OCI-LY7 (cell line): ENCODE measurements at regions not wholly inside any gene's neighbourhood (a gene's known extent, or its start where the extent isn't known, plus 50 kb on each side); places are given as distances from the start of the nearest gene placed in this dataset.

Experiments used
- EZH2phosphoT487 ChIP-seq: fragments of 200-600 bp; sonication (generic); IDR thresholded peaks from 2 replicates; pipeline ENCODE4 v1.6.1; 2018; ENCODE audit warnings: low read depth, borderline replicate concordance, mild to moderate bottlenecking, mixed run types, antibody characterized with exemption, low read length, moderate library complexity, mixed read lengths
- TF ChIP-seq, protein P1 (sequence below): fragments of 200-600 bp; sonication (generic); conservative IDR thresholded peaks from 2 replicates; pipeline ENCODE4 v1.5.1; 2014; ENCODE audit warnings: mild to moderate bottlenecking, antibody characterized with exemption, low read length, moderate library complexity, mixed read lengths

DNA sequence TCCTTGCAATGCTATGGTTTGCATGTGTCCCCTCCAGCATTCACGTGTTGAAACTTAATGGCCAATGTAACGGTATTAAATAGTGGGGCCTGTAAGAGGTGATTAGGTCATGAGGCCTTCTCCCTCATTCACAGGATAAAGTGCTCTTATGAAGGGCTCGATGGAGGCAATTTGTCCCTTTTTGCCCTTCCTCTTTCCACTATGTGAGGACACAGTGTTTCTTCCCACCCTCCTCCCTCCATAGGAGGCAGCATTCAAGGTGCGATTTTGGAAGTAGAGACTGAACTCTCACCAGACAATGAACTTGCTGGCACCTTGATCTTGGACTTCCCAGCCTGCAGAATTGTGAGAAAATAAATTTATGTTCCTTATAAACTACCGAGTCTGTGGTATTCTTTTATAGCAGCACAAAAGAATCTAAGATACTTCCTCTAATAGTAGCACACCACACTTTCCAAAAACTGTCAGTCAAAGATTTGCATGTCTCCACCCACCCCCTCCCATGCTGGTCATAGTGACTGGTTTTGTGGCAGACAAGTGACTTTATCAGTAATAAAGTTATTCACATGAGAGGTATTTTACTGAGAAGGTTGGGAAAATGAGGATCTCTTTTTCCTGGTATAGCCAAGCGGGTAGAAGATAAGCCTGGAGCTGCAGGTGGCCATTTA is 113.5 kb upstream of the TTC29 start:
- TF ChIP-seq, protein P1, sequence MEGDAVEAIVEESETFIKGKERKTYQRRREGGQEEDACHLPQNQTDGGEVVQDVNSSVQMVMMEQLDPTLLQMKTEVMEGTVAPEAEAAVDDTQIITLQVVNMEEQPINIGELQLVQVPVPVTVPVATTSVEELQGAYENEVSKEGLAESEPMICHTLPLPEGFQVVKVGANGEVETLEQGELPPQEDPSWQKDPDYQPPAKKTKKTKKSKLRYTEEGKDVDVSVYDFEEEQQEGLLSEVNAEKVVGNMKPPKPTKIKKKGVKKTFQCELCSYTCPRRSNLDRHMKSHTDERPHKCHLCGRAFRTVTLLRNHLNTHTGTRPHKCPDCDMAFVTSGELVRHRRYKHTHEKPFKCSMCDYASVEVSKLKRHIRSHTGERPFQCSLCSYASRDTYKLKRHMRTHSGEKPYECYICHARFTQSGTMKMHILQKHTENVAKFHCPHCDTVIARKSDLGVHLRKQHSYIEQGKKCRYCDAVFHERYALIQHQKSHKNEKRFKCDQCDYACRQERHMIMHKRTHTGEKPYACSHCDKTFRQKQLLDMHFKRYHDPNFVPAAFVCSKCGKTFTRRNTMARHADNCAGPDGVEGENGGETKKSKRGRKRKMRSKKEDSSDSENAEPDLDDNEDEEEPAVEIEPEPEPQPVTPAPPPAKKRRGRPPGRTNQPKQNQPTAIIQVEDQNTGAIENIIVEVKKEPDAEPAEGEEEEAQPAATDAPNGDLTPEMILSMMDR, result no peak
- TF ChIP-seq EZH2phosphoT487, result no peak
